Left lung (tissue), 4 donors: ENCODE measurements at regions not wholly inside any gene's neighbourhood (a gene's known extent, or its start where the extent isn't known, plus 50 kb on each side); places are given as distances from the start of the nearest gene placed in this dataset.
"Not testable (repeated sequence)": the region's sequence is repeated elsewhere in the genome, so short reads cannot be mapped to it uniquely, and the experiment has no call there.

Experiments
- ATAC-seq: fragments of 200-7000 bp; cut with Tn5 transposase; one replicate; pipeline ENCODE4 v1.9.1; 2020; ENCODE audit warnings: moderate library complexity
- DNase-seq, 4 donors: peaks; one replicate each; pipeline ENCODE4 v3.0.0-alpha.2; 2013 to 2020
- H3K27ac ChIP-seq, 2 donors: fragments of 200-600 bp; sonication (generic) in 1 of 2; one replicate each; pipeline versions ENCODE4 v1.5.0 to v1.8.0; 2020 to 2021
- H3K27me3 ChIP-seq, 2 donors: fragments of 200-600 bp; sonication (generic) in 1 of 2; one replicate each; pipeline versions ENCODE4 v1.5.0 to v1.8.0; 2020 to 2021
- H3K36me3 ChIP-seq, 2 donors: fragments of 200-600 bp; sonication (generic) in 1 of 2; one replicate each; pipeline versions ENCODE4 v1.5.0 to v1.8.0; 2020 to 2021
- H3K4me1 ChIP-seq, 2 donors: fragments of 200-600 bp; one replicate each; pipeline ENCODE4 v1.8.0; 2021
- H3K4me3 ChIP-seq, 2 donors: fragments of 200-600 bp; sonication (generic) in 1 of 2; one replicate each; pipeline versions ENCODE4 v1.5.0 to v1.8.0; 2020 to 2021; ENCODE audit warnings: mild to moderate bottlenecking in 1 of 2
- H3K9me3 ChIP-seq, 2 donors: fragments of 200-600 bp; sonication (generic) in 1 of 2; one replicate each; pipeline versions ENCODE4 v1.5.0 to v1.8.0; 2020 to 2021
- CTCF ChIP-seq, 2 donors: fragments of 200-600 bp; sonication (generic) in 1 of 2; IDR thresholded peaks; one replicate each; pipeline versions ENCODE4 v1.5.0 to v1.8.0; 2021; ENCODE audit warnings: antibody characterized with exemption in 2 of 2
- intact Hi-C, 2 donors: fragments of 100-400 bp; cut with DNase I; formaldehyde crosslinking; loops; one replicate each; pipeline versions ENCODE4 v1.11.2 to v1.14.2; 2022
- donor health status: DM: no; HTN: yes; CAD: no.
- donor health status: DM: no; HTN: no; CAD: no.

- no peak for DNase-seq
- Histone ChIP-seq H3K27me3 (no peaks in the 10 kb centered on the region), H3K27ac (no peak overlapping the region), H3K9me3 (no peaks in the 10 kb centered on the region), H3K4me3 (no peak overlapping the region), H3K36me3 (no peaks in the 10 kb centered on the region), H3K4me1 (no peaks in the 10 kb centered on the region)
- no peak for ATAC-seq
- intact Hi-C loops: no loop called here
- no peak for TF ChIP-seq CTCF (IDR thresholded peaks at IDR 0.05)
Observed at GRCh38 chr10:129057856-129058663, 409.0 kb upstream of the MGMT start.

- intact Hi-C loops: no loop called here
- Histone ChIP-seq H3K36me3 (no peaks in the 10 kb centered on the region), H3K4me3 (no peak overlapping the region), H3K27ac (no peak overlapping the region), H3K9me3 (no peaks in the 10 kb centered on the region), H3K27me3 (no peaks in the 10 kb centered on the region), H3K4me1 (no peaks in the 10 kb centered on the region)
- DNase-seq (no peak), ATAC-seq (no peak)
- no peak for TF ChIP-seq CTCF (IDR thresholded peaks at IDR 0.05)
Observed at GRCh38 chr10:129058664-129059155, 408.3 kb upstream of the MGMT start.

GRCh38 chr10:129059977-129060376, 407.1 kb upstream of the MGMT start:
- H3K27me3 ChIP-seq: no peaks in the 10 kb centered on the region
- H3K27ac ChIP-seq: no peak overlapping the region
- H3K4me1 ChIP-seq: no peaks in the 10 kb centered on the region
- TF ChIP-seq CTCF (IDR thresholded peaks at IDR 0.05): no peak
- ATAC-seq (no peak), DNase-seq (no peak)
- H3K36me3 ChIP-seq: no peaks in the 10 kb centered on the region
- intact Hi-C loops: no loop called here
- H3K9me3 ChIP-seq: no peaks in the 10 kb centered on the region
- no peak overlapping the region for H3K4me3 ChIP-seq

GRCh38 chr10:129063212-129063611, 403.8 kb upstream of the MGMT start:
- Histone ChIP-seq H3K27me3 (no peaks in the 10 kb centered on the region), H3K4me3 (no peak overlapping the region), H3K27ac (no peak overlapping the region), H3K9me3 (no peaks in the 10 kb centered on the region), H3K36me3 (no peaks in the 10 kb centered on the region), H3K4me1 (no peaks in the 10 kb centered on the region)
- intact Hi-C loops: no loop called here
- ATAC-seq (no peak), DNase-seq (no peak)
- TF ChIP-seq CTCF (IDR thresholded peaks at IDR 0.05): no peak

GRCh38 chr10:129063877-129064276, 403.2 kb upstream of the MGMT start:
- H3K4me1 ChIP-seq: no peaks in the 10 kb centered on the region
- no peaks in the 10 kb centered on the region for H3K36me3 ChIP-seq
- no peak for TF ChIP-seq CTCF (IDR thresholded peaks at IDR 0.05)
- ATAC-seq (no peak), DNase-seq (no peak)
- H3K27ac ChIP-seq: no peak overlapping the region
- intact Hi-C loops: no loop called here
- no peak overlapping the region for H3K4me3 ChIP-seq
- no peaks in the 10 kb centered on the region for H3K27me3 ChIP-seq
- no peaks in the 10 kb centered on the region for H3K9me3 ChIP-seq

- H3K4me3 ChIP-seq, DNase-seq, intact Hi-C loops, H3K4me1 ChIP-seq, H3K36me3 ChIP-seq, H3K9me3 ChIP-seq, ATAC-seq, H3K27ac ChIP-seq, H3K27me3 ChIP-seq: not testable (repeated sequence)
Observed at GRCh38 chr10:129066529-129066928, 400.5 kb upstream of the MGMT start.

- H3K9me3 ChIP-seq, intact Hi-C loops, H3K4me1 ChIP-seq, H3K27me3 ChIP-seq, H3K27ac ChIP-seq, H3K4me3 ChIP-seq, H3K36me3 ChIP-seq, ATAC-seq: not testable (repeated sequence)
- DNase-seq: peak in 1 of 4 donors; percentile 71
Observed at GRCh38 chr10:129071411-129071810, 395.6 kb upstream of the MGMT start.
